ENCODE measurements at regions not wholly inside any gene's neighbourhood (a gene's known extent, or its start where the extent isn't known, plus 50 kb on each side); places are given as distances from the start of the nearest gene placed in this dataset.

DNA sequence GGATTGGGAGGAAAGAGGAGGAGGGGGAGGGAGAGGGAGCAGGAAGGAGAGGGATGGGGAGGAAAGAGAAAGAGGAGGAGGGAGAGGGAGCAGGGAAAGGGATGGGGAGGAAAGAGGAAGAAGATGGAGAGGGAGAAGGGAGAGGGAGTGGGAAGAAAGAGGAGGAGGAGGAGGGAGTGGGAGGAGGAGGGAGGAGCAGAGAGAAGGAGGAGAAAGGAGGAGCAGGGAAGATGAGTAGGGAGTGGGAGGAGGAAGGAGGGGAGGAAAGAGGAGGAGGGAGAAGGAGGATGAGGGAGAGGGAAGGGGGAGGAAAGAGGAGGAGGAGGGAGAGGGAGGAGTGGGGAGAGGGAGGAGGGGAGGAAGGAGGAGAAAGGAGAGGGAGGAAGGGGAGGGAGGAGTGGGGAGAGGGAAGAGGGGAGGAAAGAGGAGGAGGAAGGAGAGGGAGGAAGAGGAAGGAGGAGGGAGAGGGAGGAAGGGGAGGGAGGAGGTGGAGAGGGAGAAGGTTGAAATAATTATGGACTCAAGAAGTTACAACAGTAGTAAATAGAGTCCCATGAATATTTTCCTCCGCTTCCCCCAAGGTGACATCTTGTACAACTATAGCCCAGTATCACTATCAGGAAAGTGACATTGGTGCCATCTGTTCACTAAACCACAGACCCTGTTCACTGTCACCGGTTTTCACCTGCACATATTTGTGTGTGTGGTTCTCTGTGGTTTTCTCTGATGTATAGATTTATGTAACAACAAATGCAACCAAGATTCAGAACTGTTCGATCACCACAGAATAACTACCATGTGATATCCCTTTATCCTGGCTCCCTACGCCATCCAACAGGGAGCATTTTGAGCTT lies 325.3 kb upstream of the EEF2KMT start:
- TF ChIP-seq, protein P1, sequence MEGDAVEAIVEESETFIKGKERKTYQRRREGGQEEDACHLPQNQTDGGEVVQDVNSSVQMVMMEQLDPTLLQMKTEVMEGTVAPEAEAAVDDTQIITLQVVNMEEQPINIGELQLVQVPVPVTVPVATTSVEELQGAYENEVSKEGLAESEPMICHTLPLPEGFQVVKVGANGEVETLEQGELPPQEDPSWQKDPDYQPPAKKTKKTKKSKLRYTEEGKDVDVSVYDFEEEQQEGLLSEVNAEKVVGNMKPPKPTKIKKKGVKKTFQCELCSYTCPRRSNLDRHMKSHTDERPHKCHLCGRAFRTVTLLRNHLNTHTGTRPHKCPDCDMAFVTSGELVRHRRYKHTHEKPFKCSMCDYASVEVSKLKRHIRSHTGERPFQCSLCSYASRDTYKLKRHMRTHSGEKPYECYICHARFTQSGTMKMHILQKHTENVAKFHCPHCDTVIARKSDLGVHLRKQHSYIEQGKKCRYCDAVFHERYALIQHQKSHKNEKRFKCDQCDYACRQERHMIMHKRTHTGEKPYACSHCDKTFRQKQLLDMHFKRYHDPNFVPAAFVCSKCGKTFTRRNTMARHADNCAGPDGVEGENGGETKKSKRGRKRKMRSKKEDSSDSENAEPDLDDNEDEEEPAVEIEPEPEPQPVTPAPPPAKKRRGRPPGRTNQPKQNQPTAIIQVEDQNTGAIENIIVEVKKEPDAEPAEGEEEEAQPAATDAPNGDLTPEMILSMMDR (conservative IDR thresholded peaks at IDR 0.05; ENCODE audit: low read depth, low read length) = no peak
- H3K4me3 ChIP-seq (ENCODE audit: low read length) = no peak overlapping the region
- DNase-seq (ENCODE audit: low read depth) = no peak

DNA sequence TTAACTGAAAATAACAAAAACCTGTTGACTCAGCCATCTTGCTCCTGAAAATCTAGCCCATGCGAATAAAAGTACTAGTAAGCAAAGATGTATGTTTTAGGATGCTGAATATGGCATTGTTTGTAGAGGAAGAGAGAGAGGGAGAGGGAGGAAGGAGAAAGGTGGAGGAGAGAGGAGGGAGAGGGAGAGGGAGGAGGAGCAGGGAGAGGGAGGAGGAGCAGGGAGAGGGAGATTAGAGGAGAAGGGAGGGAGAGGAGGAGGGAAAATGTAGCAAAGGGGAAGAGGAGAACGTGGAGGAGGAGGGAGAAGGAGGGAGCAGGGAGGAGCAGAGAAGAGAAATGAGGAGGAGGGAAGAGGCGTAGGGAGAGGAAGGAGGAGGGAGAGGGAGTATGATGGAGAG lies 324.5 kb upstream of the EEF2KMT start:
- H3K4me3 ChIP-seq (ENCODE audit: low read length) = no peak overlapping the region
- DNase-seq (ENCODE audit: low read depth) = no peak
- TF ChIP-seq, protein P1 (conservative IDR thresholded peaks at IDR 0.05; ENCODE audit: low read depth, low read length) = no peak

DNA sequence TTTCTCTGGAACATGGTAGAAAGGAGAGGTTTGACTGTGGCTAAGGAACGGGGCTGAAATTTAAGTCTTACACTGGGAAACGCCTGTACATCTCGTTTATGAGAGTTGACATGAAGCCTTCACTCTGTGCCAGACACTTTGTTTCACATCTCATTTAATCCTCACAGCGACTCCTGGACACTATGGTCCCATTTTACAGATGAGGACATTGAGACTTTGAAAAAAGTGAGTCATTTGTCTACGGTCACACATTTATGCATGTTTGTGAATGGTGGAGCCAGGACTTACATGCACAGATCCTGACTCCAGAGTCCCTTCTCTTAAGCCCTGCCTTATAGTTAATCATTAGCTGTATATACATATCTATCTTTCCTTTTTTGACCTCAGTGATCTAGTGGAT lies 318.4 kb upstream of the EEF2KMT start:
- TF ChIP-seq, protein P1 (conservative IDR thresholded peaks at IDR 0.05; ENCODE audit: low read depth, low read length) = no peak
- no peak for DNase-seq (ENCODE audit: low read depth)
- no peak overlapping the region for H3K4me3 ChIP-seq (ENCODE audit: low read length)

DNA sequence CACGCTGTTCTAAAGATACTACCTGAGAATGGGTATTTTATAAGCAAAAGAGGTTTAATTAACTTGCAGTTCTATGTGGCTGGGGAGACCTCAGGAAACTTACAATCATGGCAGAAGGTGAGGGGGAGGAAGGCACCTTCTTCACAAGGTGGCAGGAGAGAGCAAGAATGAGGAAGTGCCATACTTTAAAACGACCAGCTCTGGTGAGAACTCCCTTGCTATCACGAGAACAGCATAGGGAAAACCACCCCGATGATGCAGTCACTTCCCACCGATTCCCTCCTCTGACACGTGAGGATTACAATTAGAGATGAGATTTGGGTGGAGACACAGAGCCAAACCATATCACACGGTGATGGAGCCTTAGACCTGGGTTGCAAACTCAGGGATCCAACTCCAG lies 317.5 kb upstream of the EEF2KMT start:
- TF ChIP-seq, protein P1 (conservative IDR thresholded peaks at IDR 0.05; ENCODE audit: low read depth, low read length) = no peak
- DNase-seq (ENCODE audit: low read depth) = no peak
- H3K4me3 ChIP-seq (ENCODE audit: low read length) = no peak overlapping the region

DNA sequence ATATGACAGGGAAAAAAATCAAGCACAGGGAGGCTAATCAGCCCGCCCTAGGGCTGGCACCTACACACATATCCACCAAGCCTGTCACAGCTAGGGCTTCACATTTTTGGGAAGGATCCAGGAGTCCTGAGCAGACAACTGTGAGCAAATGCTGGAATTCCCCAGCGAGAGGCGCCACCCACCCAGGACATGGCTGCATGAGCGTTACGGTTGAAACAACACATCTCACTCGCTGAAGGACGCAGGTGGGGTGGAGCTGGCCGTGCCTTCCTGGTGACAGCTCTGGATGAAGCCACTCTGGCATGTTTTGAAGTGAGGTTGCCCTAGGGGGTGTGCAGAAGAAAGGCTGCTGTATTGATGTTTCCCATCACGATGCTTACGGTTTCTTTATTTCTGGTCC lies 315.1 kb upstream of the EEF2KMT start:
- no peak for DNase-seq (ENCODE audit: low read depth)
- TF ChIP-seq, protein P1 (conservative IDR thresholded peaks at IDR 0.05; ENCODE audit: low read depth, low read length) = no peak
- no peak overlapping the region for H3K4me3 ChIP-seq (ENCODE audit: low read length)

DNA sequence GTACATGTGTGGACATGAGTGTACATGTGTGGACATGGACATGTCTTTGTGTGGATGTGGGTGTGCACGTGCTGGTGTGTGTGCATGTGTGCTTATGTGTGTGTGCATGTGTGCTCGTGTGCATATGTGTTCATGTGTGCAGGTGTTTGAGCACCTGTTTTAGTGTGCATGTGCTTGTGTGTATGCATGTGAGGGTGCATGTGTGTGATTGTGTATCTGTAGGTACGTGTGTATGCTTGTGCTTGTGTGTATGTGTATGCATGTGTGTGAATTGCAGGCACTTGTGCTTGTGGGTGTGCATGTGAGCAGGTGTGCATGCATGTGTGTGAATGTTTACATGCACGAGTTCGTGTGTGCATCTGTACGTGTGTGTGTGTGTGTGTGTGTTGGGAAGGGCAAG lies 300.6 kb upstream of the EEF2KMT start:
- TF ChIP-seq, protein P1 (conservative IDR thresholded peaks at IDR 0.05; ENCODE audit: low read depth, low read length) = no peak
- no peak for DNase-seq (ENCODE audit: low read depth)
- H3K4me3 ChIP-seq (ENCODE audit: low read length) = no peak overlapping the region

DNA sequence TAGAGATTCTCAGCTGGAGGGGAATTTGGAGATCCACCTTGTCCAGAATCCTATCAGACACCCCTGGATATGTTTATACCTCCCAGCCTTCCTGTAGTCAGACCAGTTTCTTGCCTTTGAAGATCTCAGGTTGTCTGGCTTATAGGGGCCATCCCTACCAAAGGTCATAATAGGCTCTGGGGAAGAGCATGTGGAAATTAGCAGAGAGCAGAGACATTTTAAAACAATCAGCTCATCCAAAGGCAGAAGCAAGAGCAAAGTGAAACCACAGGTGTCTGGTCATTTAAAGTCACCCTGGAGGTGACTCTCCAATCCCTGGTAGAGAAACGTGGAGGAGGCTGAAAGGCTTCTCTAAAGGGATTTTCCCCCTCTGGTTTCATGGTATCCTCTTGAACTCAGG lies 299.3 kb upstream of the EEF2KMT start:
- TF ChIP-seq, protein P1 (conservative IDR thresholded peaks at IDR 0.05; ENCODE audit: low read depth, low read length) = no peak
- no peak for DNase-seq (ENCODE audit: low read depth)
- no peak overlapping the region for H3K4me3 ChIP-seq (ENCODE audit: low read length)
